Activated CD4-positive, alpha-beta T cell treated with anti-CD3 and anti-CD28 coated beads for 48 hours (primary cell): ENCODE measurements at regions not wholly inside any gene's neighbourhood (a gene's known extent, or its start where the extent isn't known, plus 50 kb on each side); places are given as distances from the start of the nearest gene placed in this dataset.
"Not testable (repeated sequence)": the region's sequence is repeated elsewhere in the genome, so short reads cannot be mapped to it uniquely, and the experiment has no call there.

Experiments used
- DNase-seq: peaks from one replicate; pipeline ENCODE4 v3.0.0-alpha.2; 2020

GRCh38 chr7:81470724-81471379, 299.0 kb downstream of the HGF start:
- DNase-seq = no peak

- peak; percentile 35 for DNase-seq
These were observed 299.8 kb downstream of the HGF start for GRCh38 chr7:81469869-81470723.

- no peak for DNase-seq
These were observed 300.5 kb downstream of the HGF start for GRCh38 chr7:81469153-81469868.

GRCh38 chr7:81468526-81468925, 301.3 kb downstream of the HGF start:
- DNase-seq = no peak

- no peak for DNase-seq
These were observed 301.9 kb downstream of the HGF start for GRCh38 chr7:81467964-81468363.

GRCh38 chr7:81462672-81463071, 307.2 kb downstream of the HGF start:
- DNase-seq = no peak

- no peak for DNase-seq
These were observed 309.4 kb downstream of the HGF start for GRCh38 chr7:81460250-81461045.

GRCh38 chr7:81459485-81459884, 310.4 kb downstream of the HGF start:
- DNase-seq = no peak

- DNase-seq = no peak
These were observed 311.9 kb downstream of the HGF start for GRCh38 chr7:81457852-81458522.

GRCh38 chr7:81453770-81454169, 316.1 kb downstream of the HGF start:
- not testable (repeated sequence) for DNase-seq

- no peak for DNase-seq
These were observed 320.7 kb downstream of the HGF start for GRCh38 chr7:81449105-81449504.

- no peak for DNase-seq
These were observed 322.4 kb downstream of the HGF start for GRCh38 chr7:81447351-81447952.

- no peak for DNase-seq
These were observed 323.6 kb downstream of the HGF start for GRCh38 chr7:81446212-81446611.

GRCh38 chr7:81445462-81445861, 324.4 kb downstream of the HGF start:
- no peak for DNase-seq

GRCh38 chr7:81441750-81442149, 328.1 kb downstream of the HGF start:
- no peak for DNase-seq

- no peak for DNase-seq
These were observed 330.3 kb downstream of the HGF start for GRCh38 chr7:81439591-81439990.

GRCh38 chr7:81437160-81437559, 332.7 kb downstream of the HGF start:
- not testable (repeated sequence) for DNase-seq

GRCh38 chr7:81433692-81434331, 336.0 kb downstream of the HGF start:
- DNase-seq = no peak

GRCh38 chr7:81433206-81433605, 336.6 kb downstream of the HGF start:
- DNase-seq = no peak

GRCh38 chr7:81430761-81431160, 339.1 kb downstream of the HGF start:
- DNase-seq = no peak

- no peak for DNase-seq
These were observed 339.7 kb downstream of the HGF start for GRCh38 chr7:81430150-81430549.
